Ascending aorta (tissue), 2 donors: ENCODE measurements at regions not wholly inside any gene's neighbourhood (a gene's known extent, or its start where the extent isn't known, plus 50 kb on each side); places are given as distances from the start of the nearest gene placed in this dataset.

Experiments
- DNase-seq, 2 donors: peaks; one replicate each; pipeline ENCODE4 v3.0.0-alpha.2; 2019; ENCODE audit warnings: low spot score in 2 of 2
- H3K27ac ChIP-seq, 2 donors: fragments of 200-600 bp; sonication (generic); one replicate each; pipeline ENCODE4 v1.5.1; 2016 to 2017; ENCODE audit warnings: mild to moderate bottlenecking in 1 of 2
- H3K27me3 ChIP-seq: fragments of 200-600 bp; sonication (generic); one replicate; pipeline ENCODE4 v1.5.1; 2017
- H3K36me3 ChIP-seq, 2 donors: fragments of 200-600 bp; sonication (generic); one replicate each; pipeline ENCODE4 v1.5.1; 2016
- H3K4me1 ChIP-seq, 2 donors: fragments of 200-600 bp; sonication (generic); one replicate each; pipeline ENCODE4 v1.5.1; 2016 to 2017; ENCODE audit warnings: mild to moderate bottlenecking in 1 of 2
- H3K4me3 ChIP-seq, 2 donors: fragments of 200-600 bp; sonication (generic); one replicate each; pipeline ENCODE4 v1.5.1; 2016 to 2017; ENCODE audit warnings: mild to moderate bottlenecking in 1 of 2
- H3K9me3 ChIP-seq, 2 donors: fragments of 200-600 bp; sonication (generic); one replicate each; pipeline ENCODE4 v1.5.1; 2016
- intact Hi-C: fragments of 100-400 bp; cut with DNase I; formaldehyde crosslinking; loops from one replicate; pipeline ENCODE4 v1.15.1; 2023
- TF ChIP-seq, protein P1 (sequence below), 3 experiments: fragments of 200-600 bp in 2 of 3; fragments of 450-650 bp in 1 of 3; sonication (generic) in 2 of 3; IDR thresholded peaks; one replicate each; pipeline ENCODE4 v1.5.1; 2016 to 2019; ENCODE audit warnings: antibody characterized with exemption in 3 of 3, mild to moderate bottlenecking in 1 of 3, moderate library complexity in 1 of 3

DNA sequence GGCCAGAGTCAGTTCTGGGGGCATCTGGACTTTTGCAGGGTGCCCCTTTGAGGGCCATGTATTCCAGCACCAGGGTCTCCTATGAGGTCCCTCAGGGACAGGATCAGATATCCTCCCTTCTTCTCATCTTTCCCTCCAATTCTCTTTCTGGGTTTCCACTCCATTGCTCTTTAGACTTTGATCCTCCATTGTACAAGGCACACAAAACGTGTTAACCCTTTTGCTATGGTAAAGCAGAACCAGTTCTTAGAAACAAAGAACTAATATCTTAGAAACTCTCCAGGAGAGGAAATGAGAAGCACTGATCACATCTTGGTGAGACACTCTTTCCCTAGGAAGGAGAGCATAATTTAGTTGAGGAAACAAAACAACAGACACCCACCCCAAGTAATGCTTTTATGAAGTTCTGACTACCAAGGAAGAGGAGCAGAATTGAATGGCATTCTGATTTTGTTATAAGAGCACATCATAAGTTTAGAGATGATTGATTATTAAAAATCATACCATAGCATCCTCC lies 200.7 kb upstream of the NPY2R start:
- intact Hi-C loops, result no loop called here
- TF ChIP-seq, protein P1, sequence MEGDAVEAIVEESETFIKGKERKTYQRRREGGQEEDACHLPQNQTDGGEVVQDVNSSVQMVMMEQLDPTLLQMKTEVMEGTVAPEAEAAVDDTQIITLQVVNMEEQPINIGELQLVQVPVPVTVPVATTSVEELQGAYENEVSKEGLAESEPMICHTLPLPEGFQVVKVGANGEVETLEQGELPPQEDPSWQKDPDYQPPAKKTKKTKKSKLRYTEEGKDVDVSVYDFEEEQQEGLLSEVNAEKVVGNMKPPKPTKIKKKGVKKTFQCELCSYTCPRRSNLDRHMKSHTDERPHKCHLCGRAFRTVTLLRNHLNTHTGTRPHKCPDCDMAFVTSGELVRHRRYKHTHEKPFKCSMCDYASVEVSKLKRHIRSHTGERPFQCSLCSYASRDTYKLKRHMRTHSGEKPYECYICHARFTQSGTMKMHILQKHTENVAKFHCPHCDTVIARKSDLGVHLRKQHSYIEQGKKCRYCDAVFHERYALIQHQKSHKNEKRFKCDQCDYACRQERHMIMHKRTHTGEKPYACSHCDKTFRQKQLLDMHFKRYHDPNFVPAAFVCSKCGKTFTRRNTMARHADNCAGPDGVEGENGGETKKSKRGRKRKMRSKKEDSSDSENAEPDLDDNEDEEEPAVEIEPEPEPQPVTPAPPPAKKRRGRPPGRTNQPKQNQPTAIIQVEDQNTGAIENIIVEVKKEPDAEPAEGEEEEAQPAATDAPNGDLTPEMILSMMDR (IDR thresholded peaks at IDR 0.05), result no peak

DNA sequence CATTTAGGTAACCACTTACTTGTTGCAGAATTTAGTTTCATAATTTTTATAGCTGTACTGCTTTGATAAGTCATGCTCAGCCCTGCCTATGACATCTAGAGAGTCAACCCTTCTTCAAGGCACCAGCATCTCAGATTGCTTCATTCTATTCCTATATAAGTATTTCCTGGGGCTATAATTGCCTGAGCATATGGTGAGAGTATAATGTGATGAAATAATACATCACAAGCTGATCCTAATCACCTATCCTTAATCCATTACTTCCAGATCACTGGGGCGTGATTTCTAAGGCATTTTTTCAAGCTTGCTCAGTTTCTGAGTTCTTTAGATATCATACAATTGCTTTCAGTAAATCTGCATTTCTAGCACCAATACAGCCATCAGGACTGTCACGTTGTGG lies 200.0 kb upstream of the NPY2R start:
- TF ChIP-seq, protein P1 (IDR thresholded peaks at IDR 0.05), result no peak
- H3K9me3 ChIP-seq, result no peaks in the 10 kb centered on the region
- H3K36me3 ChIP-seq, result no peaks in the 10 kb centered on the region
- intact Hi-C loops, result no loop called here
- H3K27me3 ChIP-seq, result no peaks in the 10 kb centered on the region
- H3K4me3 ChIP-seq, result no peak overlapping the region
- H3K27ac ChIP-seq, result no peak overlapping the region
- DNase-seq, result no peak
- H3K4me1 ChIP-seq, result no peaks in the 10 kb centered on the region

More for the DNA sequence above, 200.7 kb upstream of the NPY2R start:
- Histone ChIP-seq H3K4me3 (no peak overlapping the region), H3K4me1 (no peaks in the 10 kb centered on the region), H3K9me3 (no peaks in the 10 kb centered on the region), H3K36me3 (no peaks in the 10 kb centered on the region), H3K27ac (no peak overlapping the region), H3K27me3 (no peaks in the 10 kb centered on the region)
- DNase-seq, result no peak

DNA sequence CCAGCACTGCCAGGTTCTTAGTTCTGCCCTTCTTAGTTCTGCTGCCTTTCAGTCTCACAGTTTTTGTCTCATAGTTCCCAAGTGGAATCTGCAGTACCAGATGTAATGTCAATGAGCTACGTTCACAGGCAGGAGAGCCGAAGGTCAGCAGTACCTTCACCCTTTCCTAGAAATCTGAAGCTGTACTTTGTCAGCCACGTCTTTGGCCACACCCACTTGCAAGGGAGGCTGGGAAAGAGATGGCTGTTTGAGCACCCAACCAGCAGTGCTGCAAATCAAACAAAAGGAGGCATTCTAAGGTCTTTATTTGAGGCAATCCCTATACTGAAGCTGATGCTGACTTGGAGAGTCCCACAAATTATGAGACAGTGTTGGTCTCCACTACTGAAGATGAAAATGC lies 199.1 kb upstream of the NPY2R start:
- DNase-seq, result no peak
- intact Hi-C loops, result no loop called here
- no peaks in the 10 kb centered on the region for H3K9me3 ChIP-seq
- H3K4me1 ChIP-seq, result no peaks in the 10 kb centered on the region
- H3K27ac ChIP-seq, result no peak overlapping the region
- H3K36me3 ChIP-seq, result no peaks in the 10 kb centered on the region
- no peaks in the 10 kb centered on the region for H3K27me3 ChIP-seq
- H3K4me3 ChIP-seq, result no peak overlapping the region
- TF ChIP-seq, protein P1 (IDR thresholded peaks at IDR 0.05), result no peak

DNA sequence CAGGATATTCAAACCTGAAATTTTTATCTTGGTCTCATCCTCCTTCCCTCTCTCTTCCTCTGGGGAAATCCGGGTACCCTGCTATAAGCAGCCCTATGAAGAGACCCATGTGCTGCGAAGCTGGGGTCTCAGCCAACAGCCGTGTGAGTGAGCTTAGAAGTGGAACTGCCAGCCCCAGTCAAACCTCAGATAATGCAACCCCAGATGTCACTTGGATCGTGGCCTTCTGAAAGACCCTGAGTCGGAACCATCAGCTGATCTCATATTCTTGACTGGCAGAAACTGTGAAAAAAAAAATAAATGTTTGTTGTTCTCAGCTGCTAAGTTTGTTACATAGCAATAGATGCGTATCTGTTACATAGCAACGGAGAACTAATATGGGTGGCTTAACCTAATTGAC lies 198.1 kb upstream of the NPY2R start:
- TF ChIP-seq, protein P1 (IDR thresholded peaks at IDR 0.05), result no peak
- H3K4me3 ChIP-seq, result no peak overlapping the region
- DNase-seq, result no peak
- no peaks in the 10 kb centered on the region for H3K27me3 ChIP-seq
- no peaks in the 10 kb centered on the region for H3K4me1 ChIP-seq
- H3K36me3 ChIP-seq, result no peaks in the 10 kb centered on the region
- H3K9me3 ChIP-seq, result no peaks in the 10 kb centered on the region
- intact Hi-C loops, result no loop called here
- H3K27ac ChIP-seq, result no peak overlapping the region

DNA sequence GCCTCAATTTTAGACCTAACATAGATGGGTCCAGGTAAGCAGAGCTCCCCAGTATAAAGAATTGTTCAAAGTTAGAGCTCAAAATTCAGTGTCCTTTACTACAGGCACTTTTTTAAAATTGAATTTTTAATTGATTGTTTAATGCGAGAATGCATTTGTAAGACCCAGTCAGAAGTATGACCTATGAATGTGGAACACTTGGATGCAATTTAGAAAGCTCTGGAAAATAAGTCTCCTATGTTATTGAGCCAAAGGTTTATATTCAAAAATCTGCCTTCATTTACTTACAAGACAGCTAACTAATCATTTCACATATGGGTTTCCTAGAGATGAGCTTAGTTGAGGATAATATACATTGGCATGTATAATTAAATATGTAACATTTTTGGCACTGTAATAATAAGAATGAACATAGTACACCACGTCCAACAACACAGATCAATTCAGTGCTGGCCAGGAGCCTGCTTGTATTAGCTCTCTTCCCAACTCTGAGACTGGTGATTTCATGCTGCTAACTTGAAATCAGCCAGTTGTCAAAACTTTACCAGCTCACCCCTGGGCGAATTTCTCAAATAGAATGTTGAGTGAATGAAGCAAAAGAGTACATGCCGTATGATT lies 197.2 kb upstream of the NPY2R start:
- DNase-seq, result no peak
- TF ChIP-seq, protein P1 (IDR thresholded peaks at IDR 0.05), result no peak
- intact Hi-C loops, result no loop called here
- H3K27ac ChIP-seq, result no peak overlapping the region
- H3K9me3 ChIP-seq, result no peaks in the 10 kb centered on the region
- H3K4me1 ChIP-seq, result no peaks in the 10 kb centered on the region
- no peaks in the 10 kb centered on the region for H3K27me3 ChIP-seq
- H3K36me3 ChIP-seq, result no peaks in the 10 kb centered on the region
- no peak overlapping the region for H3K4me3 ChIP-seq

DNA sequence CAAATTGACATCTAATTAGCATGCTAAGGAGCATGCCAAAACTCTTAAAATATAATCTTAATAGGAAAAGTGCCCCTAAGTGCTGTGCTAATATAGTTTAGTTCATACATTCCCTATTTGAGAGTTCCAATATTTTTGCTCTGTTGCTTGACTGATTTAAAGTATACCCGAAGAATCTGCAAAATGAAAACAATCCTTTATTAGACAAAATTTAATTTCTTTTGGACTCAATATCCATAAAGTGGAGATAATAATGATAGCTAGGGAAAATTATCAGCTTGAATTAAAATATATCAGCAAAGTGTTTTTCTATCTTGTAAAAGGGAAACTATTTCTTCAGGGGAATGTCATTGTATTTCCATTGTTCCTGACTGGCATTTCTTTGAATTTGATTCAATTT lies 196.0 kb upstream of the NPY2R start:
- Histone ChIP-seq H3K4me1 (no peaks in the 10 kb centered on the region), H3K9me3 (no peaks in the 10 kb centered on the region), H3K36me3 (no peaks in the 10 kb centered on the region), H3K27me3 (no peaks in the 10 kb centered on the region), H3K27ac (no peak overlapping the region), H3K4me3 (no peak overlapping the region)
- TF ChIP-seq, protein P1 (IDR thresholded peaks at IDR 0.05), result no peak
- no peak for DNase-seq
- intact Hi-C loops, result no loop called here
